Right renal pelvis (tissue), 4 donors: ENCODE measurements at regions not wholly inside any gene's neighbourhood (a gene's known extent, or its start where the extent isn't known, plus 50 kb on each side); places are given as distances from the start of the nearest gene placed in this dataset.
"Not testable (repeated sequence)": the region's sequence is repeated elsewhere in the genome, so short reads cannot be mapped to it uniquely, and the experiment has no call there.

Experiments
- DNase-seq, 4 donors: peaks; one replicate each; pipeline ENCODE4 v3.0.0-alpha.2; 2013; ENCODE audit warnings: low read depth in 4 of 4, low spot score in 3 of 4, missing footprints in 1 of 4

DNA sequence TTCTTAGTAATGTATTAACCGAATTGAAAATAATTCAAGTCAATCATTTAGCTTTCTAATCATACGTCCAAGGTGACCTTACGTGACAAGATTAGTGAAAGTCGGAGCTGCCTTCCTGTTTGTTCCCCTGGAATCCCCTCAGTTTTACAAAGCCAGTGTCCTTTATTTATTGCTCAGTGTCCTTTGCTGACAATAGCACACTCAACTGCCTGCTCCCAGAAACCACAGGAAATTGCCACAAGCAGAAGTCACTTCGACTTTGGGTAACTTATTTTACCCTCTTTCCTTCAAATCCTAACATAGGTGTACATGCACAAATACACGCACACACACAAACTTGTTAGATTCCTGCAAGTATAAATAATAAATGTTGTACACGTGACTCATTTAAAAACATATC lies 1167.7 kb upstream of the ADGRB3 start:
- DNase-seq, result no peak

DNA sequence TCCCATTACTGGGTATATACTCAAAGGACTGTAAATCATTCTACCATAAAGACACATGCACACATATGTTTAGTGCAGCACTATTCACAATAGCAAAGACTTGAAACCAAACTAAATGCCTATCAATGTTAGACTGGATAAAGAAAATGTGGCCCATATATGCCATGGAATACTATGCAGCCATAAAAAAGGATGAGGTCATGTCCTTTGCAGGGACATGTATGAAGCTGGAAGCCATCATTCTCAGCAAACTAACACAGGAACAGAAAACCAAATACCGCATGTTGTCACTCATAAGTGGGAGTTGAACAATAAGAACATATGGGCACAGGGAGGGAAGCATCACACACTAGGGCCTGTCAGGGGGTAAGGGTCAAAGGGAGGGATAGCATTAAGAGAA lies 1172.4 kb upstream of the ADGRB3 start:
- not testable (repeated sequence) for DNase-seq

- DNase-seq, result no peak
These were observed 1175.5 kb upstream of the ADGRB3 start for GRCh38 chr6:67459556-67459955.

DNA sequence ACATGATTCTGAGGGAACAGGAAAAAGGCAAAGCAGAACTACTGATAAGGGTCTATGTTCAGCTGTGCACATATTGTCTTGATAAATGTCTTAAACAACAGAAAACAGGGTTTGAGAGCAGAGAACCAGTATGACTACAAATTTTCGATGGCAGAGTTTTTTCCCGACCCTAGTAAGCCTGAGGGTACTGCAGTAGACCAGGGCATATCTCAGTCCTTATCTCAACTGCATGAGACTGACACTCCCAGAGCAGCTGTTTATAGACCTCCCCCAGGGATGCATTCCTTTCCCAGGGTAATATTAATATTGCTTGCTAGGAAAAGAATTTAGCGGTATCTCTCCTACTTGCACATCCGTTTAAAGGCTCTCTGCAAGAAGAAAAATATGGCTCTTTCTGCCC lies 1176.8 kb upstream of the ADGRB3 start:
- no peak for DNase-seq

DNA sequence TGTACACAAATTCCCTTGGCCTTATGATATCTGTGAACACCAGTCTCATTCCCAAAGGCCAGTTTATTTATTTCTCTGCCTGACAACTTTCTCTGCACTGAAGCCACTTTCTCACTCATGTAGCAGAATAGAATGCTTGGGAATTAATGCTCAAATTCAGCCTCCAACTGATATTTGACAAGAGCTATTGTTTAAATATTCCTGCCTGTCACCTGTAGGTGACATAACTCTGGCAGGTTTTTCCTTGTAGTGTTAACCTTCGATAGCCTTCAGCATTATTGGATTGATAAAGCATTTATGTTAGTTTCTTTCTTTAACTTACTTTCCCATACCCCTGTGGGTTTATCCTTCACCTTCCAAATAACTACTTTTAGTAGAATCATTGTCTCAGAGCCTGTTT lies 1183.2 kb upstream of the ADGRB3 start:
- no peak for DNase-seq

- no peak for DNase-seq
These were observed 1184.4 kb upstream of the ADGRB3 start for GRCh38 chr6:67450641-67451040.

DNA sequence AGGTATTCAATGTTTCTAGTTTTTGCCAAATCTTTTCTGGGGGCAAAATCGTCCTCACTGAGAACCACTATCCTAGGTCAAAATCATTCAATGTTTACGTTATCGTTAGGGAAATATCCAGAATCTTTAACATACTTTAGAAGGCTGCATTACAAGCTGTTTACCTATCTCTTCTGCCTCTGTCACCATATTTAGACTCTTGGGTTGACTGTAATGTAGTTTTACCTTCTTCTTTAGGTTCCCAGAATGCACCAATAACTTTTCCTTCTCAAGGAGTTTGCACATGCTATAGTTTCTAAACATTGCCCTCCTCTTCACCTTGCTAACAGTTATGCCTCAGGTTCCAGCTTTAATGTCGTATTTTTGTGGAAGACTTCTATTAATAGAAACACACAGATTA lies 1185.5 kb upstream of the ADGRB3 start:
- no peak for DNase-seq

- no peak for DNase-seq
These were observed 1202.0 kb upstream of the ADGRB3 start for GRCh38 chr6:67433124-67433523.

- no peak for DNase-seq
These were observed 1204.0 kb upstream of the ADGRB3 start for GRCh38 chr6:67431076-67431475.

GRCh38 chr6:67426686-67427085 lies 1208.4 kb upstream of the ADGRB3 start:
- DNase-seq, result not testable (repeated sequence)

DNA sequence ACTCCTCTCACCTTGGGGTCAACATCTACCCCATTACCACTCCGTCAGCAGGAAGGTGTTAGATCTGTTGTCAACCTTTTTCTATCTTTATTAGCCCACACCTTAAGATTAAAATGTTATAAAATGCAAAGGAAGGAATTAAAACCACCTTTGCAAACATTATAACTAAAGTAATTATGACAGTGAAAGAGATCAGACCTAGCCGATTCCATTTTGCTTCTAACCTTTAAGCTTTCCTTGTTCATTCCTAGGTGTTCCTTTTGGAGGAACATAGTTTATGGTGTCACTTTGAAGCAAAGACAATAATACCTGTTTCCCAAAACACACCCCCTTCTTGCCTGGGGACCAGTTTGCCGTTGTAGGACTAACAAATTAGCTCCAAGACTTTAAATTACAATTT lies 1223.0 kb upstream of the ADGRB3 start:
- no peak for DNase-seq

DNA sequence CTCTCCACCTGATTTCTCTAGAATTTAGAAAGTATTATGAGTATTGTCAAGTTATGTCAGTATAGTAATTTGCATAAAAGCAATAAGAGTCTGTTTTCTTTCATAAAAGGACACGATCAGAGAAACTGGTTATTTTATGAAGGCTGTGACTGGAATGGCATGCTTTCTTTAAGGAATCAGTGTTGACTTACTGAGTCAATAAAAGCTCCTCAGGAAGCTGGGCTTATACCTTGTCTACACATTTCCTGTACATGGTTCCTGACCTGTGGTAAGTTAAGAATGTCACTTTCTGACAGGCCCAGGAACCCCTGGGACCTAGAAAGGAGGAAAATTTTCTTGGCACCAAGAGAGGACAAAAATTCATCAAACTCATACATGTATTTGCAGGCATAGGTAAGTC lies 1224.0 kb upstream of the ADGRB3 start:
- DNase-seq, result no peak

DNA sequence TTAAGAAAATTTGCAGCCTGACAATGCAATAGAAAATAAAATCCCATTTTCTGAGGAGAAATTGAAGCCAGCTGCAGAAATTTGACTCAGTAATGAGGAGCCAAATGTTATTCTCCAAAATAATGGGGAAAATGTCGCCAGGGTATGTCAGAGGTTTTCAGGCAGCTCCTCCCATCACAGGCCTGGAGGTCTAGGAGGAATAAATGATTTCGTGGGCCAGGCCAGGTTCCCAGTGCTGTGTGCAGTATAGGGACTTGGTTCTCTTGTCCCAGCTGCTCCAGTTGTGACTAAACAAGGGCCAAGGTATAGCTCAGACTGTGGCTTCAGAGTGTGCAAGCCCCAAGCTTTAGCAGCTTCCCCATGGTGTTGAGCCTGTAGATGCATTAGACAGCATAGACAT lies 1240.8 kb upstream of the ADGRB3 start:
- no peak for DNase-seq

DNA sequence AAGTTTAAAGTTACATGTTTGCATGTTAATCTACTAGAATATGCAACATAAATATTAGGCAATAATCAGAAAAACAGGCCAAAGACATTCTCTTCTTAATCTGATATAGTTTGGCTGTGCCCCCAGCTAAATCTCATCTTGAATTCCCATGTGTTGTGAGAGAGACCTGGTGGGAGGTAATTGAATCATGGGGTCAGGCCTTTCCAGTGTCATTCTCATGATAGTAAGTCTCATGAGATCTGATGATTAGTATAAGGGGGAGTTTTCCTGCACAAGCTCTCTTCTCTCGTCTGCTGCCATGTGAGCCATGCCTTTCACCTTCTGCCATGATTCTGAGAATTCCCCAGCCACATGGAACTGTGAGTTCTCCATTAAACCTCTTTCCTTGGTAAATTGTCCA lies 1241.7 kb upstream of the ADGRB3 start:
- no peak for DNase-seq

DNA sequence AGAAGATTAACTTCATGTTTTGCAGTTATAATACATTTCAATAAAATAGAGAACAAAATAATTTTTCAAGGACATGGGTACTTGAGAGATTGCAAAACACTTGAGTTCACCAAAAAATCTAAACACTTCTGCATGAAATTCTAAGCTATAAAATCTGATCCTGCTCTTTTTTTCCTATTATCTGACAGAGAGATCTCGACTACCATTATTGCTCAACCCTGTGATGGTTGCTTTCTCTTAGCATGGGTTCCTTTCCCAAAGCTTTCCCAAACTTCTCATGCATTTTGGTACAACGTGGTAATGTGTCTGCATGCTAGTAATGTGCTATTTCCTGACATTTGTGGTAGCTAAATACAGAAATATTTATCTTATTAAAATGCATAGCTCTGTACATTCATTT lies 1243.1 kb upstream of the ADGRB3 start:
- no peak for DNase-seq

GRCh38 chr6:67369679-67370078 lies 1265.4 kb upstream of the ADGRB3 start:
- DNase-seq, result no peak

GRCh38 chr6:67362976-67363375 lies 1272.1 kb upstream of the ADGRB3 start:
- DNase-seq, result no peak

- no peak for DNase-seq
These were observed 1273.8 kb upstream of the ADGRB3 start for GRCh38 chr6:67361264-67361663.

DNA sequence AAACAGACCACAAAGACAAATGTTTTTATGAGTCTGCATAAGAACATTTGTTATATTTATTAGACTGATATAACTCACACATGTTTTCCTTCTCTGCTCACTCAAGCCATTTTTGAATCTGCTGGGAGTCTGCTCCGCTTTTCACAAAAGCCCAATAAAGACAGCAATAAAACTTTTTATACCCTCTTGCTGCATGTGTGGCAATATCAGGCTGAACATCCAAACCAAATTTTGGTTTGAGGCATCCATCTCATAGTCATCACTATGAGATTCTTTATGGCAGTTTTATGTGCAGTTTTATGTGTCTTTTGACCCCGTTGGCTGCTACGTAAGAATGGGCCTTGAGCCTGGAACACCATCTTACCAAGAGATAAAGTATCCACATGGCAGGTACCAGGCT lies 1276.8 kb upstream of the ADGRB3 start:
- DNase-seq, result no peak

DNA sequence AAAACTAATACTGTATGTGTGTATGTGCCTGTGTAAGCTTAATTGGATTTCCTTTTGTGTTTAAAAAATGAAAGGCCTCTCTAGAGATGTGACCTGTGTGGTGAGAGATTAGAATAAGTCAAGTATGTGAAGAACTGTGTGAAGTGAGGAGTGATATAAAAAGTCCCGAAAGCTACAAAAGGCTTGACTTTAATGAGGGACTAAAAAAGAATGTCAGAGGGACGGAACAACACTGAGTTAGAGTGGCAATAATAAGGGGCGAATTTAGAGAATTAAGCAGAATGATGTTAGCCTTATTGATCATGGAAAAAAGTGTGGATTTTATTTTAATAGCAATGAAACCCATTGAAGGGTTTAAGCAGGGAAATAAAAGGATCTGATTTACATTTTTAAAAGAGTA lies 1281.2 kb upstream of the ADGRB3 start:
- DNase-seq, result no peak

DNA sequence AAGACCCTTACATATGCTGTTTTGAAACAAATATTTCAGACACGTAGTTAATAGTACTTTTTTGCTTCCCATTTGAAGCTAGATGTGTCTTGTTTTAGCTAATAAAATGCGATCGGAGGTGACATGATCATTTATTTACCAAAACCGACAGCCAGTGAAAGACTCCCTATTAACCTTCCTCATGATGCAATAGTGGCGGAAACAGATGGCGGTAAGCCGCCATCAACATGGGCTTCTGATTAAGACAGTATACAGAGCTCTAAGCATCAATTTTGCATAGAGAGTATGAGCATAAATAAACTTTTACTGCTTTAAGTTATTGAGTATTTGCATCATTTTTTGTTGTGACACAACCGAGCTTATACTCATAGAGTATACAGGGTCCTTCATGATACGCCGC lies 1282.4 kb upstream of the ADGRB3 start:
- no peak for DNase-seq

DNA sequence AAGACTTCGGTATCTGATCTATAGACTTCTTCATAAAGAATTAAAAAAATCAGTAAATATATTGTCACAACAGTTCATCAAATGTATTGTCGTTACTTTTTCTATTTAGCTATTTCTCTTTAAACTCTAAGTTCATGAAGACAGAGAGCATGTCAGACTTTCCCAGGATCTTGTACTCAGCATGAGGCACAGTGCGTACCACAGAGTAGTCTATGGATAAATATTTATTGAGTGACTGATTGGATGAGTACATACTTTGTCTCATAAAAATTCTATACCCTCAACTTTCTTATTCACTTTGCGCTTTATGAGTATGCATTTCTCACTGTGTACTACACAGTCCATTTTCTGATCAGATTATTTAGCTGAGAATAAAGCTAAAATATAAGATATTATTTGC lies 1284.4 kb upstream of the ADGRB3 start:
- no peak for DNase-seq

- no peak for DNase-seq
These were observed 1289.1 kb upstream of the ADGRB3 start for GRCh38 chr6:67345946-67346345.

- DNase-seq, result no peak
These were observed 1299.1 kb upstream of the ADGRB3 start for GRCh38 chr6:67336014-67336413.
